HG03520 (cell line): ENCODE measurements at regions not wholly inside any gene's neighbourhood (a gene's known extent, or its start where the extent isn't known, plus 50 kb on each side); places are given as distances from the start of the nearest gene placed in this dataset.

ENCODE experiments used
- ATAC-seq: cut with Tn5 transposase; IDR thresholded peaks from one replicate; pipeline ENCODE4 v1.9.1; 2021; ENCODE audit warnings: mild to moderate bottlenecking, moderate library complexity; ENCODE audit not compliant: unreplicated experiment

- no peak for ATAC-seq
Measured at GRCh38 chr18:41155025-41155424, 800.0 kb upstream of the PIK3C3 start.

- no peak for ATAC-seq
Measured at GRCh38 chr18:41153871-41154270, 801.2 kb upstream of the PIK3C3 start.

- ATAC-seq: no peak
Measured at GRCh38 chr18:41150316-41150715, 804.7 kb upstream of the PIK3C3 start.

DNA sequence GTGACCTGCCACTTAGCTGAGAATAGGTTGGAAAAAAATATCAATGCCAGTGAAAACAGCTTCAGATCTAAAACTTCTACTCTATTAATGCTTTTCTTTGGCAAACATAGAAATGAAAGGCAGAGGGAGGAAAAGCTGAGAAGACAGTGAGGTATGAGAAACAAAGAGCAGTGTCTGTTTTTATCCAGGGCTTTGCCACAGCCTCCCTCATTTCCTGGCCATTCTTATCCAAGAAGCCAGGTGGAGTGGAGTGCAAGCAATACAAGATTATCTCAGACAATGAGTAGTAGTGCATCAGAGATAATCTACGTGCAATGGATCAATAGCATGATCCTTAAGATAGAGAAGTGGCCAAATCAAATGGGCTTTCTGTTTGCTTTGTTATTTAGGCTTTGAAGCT, 808.7 kb upstream of the PIK3C3 start:
- no peak for ATAC-seq

DNA sequence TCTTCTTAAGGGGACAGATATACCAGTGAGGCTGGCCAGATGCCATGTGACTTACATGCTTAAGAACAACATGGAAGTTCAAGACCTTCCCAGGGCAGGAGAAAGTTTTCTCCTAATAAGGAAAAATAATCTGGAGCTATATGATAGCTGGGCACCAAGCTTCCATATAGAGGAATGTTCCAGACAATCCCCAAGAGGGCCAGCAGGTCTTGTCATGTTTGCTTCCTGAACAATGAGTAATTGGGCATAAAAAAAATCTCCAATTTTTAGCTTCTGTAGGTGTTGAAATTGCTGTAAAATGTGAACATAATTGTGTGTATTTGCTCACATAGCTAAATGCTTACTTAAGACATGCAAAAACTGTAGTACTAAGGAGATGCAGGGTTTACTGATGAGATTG, 809.5 kb upstream of the PIK3C3 start:
- no peak for ATAC-seq

- no peak for ATAC-seq
Measured at GRCh38 chr18:41144441-41144840, 810.6 kb upstream of the PIK3C3 start.

GRCh38 chr18:41140506-41140905, 814.5 kb upstream of the PIK3C3 start:
- ATAC-seq: no peak

GRCh38 chr18:41135146-41135545, 819.9 kb upstream of the PIK3C3 start:
- ATAC-seq: no peak

DNA sequence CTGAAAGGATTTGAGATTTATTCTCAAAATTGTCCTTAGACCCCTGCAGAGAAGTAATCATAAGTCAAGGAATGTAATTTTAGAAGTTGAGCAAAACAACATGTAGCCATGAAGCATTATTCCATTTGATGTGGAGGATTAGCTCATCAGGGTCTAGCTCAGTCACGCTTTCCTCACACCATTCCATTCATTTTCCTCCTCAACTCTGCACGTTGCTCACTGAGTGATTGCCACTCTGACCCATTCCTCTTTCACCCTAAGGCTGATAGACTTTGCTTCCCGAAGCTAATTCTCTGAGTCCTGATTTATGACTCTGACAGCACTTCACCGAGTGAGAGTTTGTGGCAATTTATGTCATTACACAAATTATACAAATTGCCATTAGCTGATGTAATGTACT, 820.6 kb upstream of the PIK3C3 start:
- ATAC-seq: no peak

GRCh38 chr18:41131050-41131449, 824.0 kb upstream of the PIK3C3 start:
- ATAC-seq: no peak

- ATAC-seq: no peak
Measured at GRCh38 chr18:41128545-41128944, 826.5 kb upstream of the PIK3C3 start.

- no peak for ATAC-seq
Measured at GRCh38 chr18:41128126-41128525, 826.9 kb upstream of the PIK3C3 start.

GRCh38 chr18:41126541-41127235, 828.3 kb upstream of the PIK3C3 start:
- ATAC-seq: no peak

DNA sequence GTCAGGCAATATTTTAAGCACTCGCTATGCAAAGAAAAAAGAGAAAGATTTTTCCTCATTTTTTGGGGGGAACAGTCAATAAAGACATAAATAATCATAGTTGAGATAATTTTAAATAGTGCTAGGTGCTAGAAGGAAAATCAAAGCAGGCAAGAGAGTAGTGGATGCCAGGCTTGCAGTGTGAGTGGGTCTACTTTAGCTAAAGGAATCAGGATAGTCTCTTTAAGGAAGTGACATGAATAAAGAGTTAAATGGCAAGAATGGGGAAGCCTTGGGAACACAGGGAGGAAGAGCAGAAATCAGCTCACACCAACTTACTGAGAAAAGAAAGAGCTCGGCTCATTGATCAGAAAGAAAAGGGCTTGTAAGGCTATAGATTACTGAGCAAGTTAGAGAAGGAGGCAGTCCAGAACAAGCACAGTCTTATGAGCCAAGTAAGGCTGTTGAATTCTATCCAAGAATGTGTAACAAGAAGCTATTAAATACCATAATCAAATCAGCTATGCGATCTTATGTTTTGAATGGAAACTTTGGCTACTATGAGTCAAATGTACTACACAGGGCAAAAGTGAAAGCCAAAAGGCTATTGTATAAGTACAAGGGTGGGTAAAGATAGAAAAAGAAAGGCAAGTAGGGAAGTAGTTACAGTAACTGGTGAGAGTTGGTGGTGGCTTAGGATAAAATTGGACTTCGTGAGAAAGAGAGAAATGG, 833.8 kb upstream of the PIK3C3 start:
- no peak for ATAC-seq

DNA sequence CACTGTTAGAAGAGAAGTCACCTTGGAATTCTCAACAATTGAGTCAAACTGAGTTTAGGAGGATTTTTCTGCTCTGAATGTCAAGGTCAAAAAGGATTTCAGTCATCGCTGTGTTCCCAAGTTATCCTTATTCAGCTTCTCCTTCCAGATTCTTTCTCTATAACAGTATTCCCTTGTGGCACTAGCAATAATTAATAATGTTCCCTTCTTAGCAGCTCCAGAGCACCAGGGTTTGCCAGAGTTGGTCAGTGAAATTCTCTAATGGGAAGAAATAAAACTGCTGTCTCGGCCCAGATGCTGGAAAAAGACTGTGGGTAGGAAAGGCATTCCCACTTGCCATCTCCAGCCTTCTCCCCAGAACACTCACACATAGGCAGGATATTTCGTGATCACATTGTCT, 836.0 kb upstream of the PIK3C3 start:
- ATAC-seq: no peak

DNA sequence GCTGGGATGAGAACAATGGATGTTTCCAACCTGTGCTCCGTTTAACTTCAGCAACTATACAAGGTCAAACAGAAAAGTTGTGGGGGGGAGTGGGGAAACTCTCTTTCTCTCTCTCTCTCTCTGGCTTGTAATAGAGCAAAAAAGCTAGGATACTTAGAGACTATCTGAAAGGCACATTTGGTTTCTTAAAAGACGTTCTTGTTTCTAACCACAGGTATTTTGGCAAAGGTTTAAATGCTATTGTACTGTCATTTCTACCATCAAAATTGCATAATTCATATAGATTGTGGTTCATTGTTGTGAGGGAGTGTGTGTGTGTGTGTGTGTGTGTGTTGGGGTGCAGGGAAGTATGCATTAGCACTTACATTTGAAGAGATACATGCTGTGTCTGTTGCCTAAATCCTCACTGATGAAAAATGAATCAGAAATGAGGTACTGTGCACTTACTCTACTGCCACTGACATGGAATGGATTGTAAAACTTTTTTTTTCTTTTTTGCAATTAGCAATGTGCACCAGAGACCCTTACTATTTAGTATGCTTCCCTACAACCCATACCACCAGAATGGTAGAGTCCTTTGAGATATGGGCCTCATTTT, 841.0 kb upstream of the PIK3C3 start:
- no peak for ATAC-seq

GRCh38 chr18:41099451-41099850, 855.6 kb upstream of the PIK3C3 start:
- ATAC-seq: no peak

GRCh38 chr18:41096504-41096903, 858.5 kb upstream of the PIK3C3 start:
- no peak for ATAC-seq

GRCh38 chr18:41077076-41077475, 878.0 kb upstream of the PIK3C3 start:
- no peak for ATAC-seq

DNA sequence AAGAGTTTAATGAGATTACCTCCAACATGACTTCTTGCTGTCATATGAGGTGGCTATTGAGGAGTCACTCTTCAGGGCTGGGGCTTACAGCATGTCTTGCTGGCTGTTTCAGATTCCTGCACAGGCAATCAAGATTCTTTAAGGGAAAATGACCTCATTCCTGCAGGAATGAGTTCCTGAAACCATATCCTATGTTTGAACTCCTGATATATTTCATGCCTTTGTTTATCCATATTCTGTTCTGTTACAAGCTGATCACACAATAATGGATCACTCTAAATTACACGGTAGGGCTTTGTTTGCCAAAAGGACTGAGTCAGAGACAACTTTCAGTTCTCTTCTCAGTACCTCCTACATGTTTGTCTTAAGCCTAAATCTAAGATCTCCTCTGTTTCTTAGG, 879.8 kb upstream of the PIK3C3 start:
- no peak for ATAC-seq

GRCh38 chr18:41073372-41073954, 881.6 kb upstream of the PIK3C3 start:
- no peak for ATAC-seq

- ATAC-seq: no peak
Measured at GRCh38 chr18:41072946-41073345, 882.1 kb upstream of the PIK3C3 start.
